ENCODE measurements at regions not wholly inside any gene's neighbourhood (a gene's known extent, or its start where the extent isn't known, plus 50 kb on each side); places are given as distances from the start of the nearest gene placed in this dataset.

DNA sequence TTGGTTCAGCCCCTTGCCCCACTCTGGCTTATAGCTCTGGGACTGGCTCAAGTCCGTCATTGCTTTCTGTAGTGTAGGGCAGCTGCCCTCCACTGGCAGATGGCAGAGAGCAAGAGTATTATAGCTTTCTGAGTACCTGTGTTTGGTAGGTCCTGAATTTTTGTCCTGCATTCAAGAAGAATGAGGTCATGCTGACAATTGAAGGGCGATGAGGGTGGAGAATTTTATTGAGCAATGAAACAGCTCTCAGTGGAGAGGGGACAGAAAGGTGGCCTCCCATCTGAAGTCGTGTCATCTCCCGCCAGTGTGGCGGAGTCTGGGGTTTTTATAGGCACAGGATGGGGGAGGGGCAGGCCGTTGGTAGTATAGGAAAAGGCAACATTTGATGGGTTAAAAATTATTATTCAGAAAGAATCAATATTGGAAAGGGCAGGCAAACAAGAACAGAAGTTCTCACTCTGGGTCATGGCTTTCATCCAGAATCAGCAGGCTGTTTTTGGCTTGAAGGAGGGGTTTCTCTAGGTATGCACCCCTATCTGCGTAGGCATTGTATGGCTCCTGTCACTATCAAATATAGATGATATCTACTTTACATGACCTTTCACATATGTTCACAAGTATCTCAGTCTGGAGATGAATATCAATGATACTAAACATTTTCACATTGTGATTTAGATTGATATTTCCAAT lies 1239.7 kb upstream of the ALCAM start:
- BruUV-seq (replicated peaks), result no TSS peak
- intact Hi-C loops (cut with micrococcal nuclease), result no loop called here
- no peaks in the 10 kb centered on the region for H3K4me1 Mint-ChIP-seq (ENCODE audit: insufficient read depth, unreplicated experiment)
- DNase-seq (ENCODE audit: unreplicated experiment), result no peak
- no peak overlapping the region for H3K4me3 Mint-ChIP-seq (ENCODE audit: unreplicated experiment)
- no peak overlapping the region for H3K27ac Mint-ChIP-seq (ENCODE audit: low read depth, unreplicated experiment)
- no peaks in the 10 kb centered on the region for H3K27me3 Mint-ChIP-seq (ENCODE audit: insufficient read depth, unreplicated experiment)
- no peaks in the 10 kb centered on the region for H3K9me3 Mint-ChIP-seq (ENCODE audit: unreplicated experiment)
- CTCF ChIA-PET, result no interaction called here
- POLR2A ChIA-PET, result no interaction called here
- TF ChIP-seq, protein P1, sequence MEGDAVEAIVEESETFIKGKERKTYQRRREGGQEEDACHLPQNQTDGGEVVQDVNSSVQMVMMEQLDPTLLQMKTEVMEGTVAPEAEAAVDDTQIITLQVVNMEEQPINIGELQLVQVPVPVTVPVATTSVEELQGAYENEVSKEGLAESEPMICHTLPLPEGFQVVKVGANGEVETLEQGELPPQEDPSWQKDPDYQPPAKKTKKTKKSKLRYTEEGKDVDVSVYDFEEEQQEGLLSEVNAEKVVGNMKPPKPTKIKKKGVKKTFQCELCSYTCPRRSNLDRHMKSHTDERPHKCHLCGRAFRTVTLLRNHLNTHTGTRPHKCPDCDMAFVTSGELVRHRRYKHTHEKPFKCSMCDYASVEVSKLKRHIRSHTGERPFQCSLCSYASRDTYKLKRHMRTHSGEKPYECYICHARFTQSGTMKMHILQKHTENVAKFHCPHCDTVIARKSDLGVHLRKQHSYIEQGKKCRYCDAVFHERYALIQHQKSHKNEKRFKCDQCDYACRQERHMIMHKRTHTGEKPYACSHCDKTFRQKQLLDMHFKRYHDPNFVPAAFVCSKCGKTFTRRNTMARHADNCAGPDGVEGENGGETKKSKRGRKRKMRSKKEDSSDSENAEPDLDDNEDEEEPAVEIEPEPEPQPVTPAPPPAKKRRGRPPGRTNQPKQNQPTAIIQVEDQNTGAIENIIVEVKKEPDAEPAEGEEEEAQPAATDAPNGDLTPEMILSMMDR (IDR thresholded peaks at IDR 0.05; ENCODE audit: unreplicated experiment), result no peak
- no peaks in the 10 kb centered on the region for H3K36me3 Mint-ChIP-seq (ENCODE audit: insufficient read depth, unreplicated experiment)

DNA sequence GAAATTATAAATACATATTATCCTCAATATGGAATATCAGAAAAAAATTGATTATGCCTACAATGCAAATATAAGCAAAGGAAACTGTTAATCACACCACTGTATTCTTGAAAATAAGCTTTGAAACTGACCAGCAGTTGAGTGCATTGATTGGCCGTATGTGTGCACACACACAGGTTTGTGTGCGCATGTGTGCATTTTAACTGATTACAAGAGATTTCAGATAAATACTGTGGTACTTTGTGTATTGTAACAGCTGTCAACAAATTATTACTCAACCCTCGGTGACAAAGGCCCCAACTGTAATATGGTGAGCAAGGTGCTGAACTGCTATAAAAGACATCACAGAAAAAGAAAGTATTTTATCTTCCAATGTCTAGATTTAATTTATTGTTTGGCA lies 1238.9 kb upstream of the ALCAM start:
- Mint-ChIP-seq H3K27ac (ENCODE audit: low read depth, unreplicated experiment) (no peak overlapping the region), H3K4me3 (ENCODE audit: unreplicated experiment) (no peak overlapping the region), H3K27me3 (ENCODE audit: insufficient read depth, unreplicated experiment) (no peaks in the 10 kb centered on the region), H3K9me3 (ENCODE audit: unreplicated experiment) (no peaks in the 10 kb centered on the region), H3K4me1 (ENCODE audit: insufficient read depth, unreplicated experiment) (no peaks in the 10 kb centered on the region), H3K36me3 (ENCODE audit: insufficient read depth, unreplicated experiment) (no peaks in the 10 kb centered on the region)
- DNase-seq (ENCODE audit: unreplicated experiment), result no peak
- BruUV-seq (replicated peaks), result no TSS peak
- TF ChIP-seq, protein P1 (IDR thresholded peaks at IDR 0.05; ENCODE audit: unreplicated experiment), result no peak
- CTCF ChIA-PET, result no interaction called here
- POLR2A ChIA-PET, result no interaction called here
- intact Hi-C loops (cut with micrococcal nuclease), result no loop called here

DNA sequence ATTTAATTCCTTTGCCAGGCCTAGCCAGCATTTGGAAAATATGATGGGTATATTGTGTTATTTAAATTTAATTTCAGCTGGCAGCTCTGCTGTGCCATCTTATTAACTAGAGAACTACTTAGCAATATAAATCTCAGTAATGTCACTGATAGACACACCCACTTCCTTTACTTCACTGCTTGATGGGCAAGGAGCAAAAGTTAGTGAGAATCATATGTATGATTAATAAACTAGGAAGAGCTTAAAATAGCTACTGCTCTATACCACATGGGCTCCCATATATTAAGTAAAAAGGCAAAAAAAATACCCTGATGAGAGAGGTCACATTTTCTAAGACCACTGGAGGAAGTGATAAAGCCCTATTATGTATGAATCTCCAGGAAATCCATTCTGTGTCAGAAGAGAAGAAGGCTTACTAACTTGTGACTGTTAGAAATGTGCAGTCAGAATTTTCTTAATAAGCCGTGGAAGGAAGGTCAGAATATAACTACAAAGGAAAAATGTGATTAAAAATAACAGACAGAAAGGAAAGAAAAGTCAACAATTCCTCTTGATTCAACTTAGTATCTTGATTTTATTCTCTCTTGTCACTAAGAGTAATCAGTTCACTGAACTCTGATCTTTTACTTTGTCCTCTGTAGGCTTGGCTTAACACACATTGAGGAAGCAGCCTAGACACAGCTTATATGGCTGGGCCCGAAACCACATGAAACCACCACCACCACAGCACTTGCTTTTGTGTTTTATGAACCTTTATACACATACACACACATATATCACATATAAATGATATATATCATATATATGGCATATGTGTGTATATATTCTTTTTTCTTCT lies 1233.9 kb upstream of the ALCAM start:
- no TSS peak for BruUV-seq (replicated peaks)
- ChIA-PET POLR2A (no interaction called here), CTCF (interaction anchor here (0.6 to 0.8 kb wide), 2 partner anchors 31 to 149 kb away, joined by 4 to 6 read pairs; no protein-coding TSS in a partner anchor)
- H3K27me3 Mint-ChIP-seq (ENCODE audit: insufficient read depth, unreplicated experiment), result no peaks in the 10 kb centered on the region
- intact Hi-C loops (cut with micrococcal nuclease), result no loop called here
- no peaks in the 10 kb centered on the region for H3K9me3 Mint-ChIP-seq (ENCODE audit: unreplicated experiment)
- TF ChIP-seq, protein P1 (IDR thresholded peaks at IDR 0.05; ENCODE audit: unreplicated experiment), result no peak
- H3K4me1 Mint-ChIP-seq (ENCODE audit: insufficient read depth, unreplicated experiment), result peaks cover 6% of the 10 kb centered on the region
- H3K36me3 Mint-ChIP-seq (ENCODE audit: insufficient read depth, unreplicated experiment), result no peaks in the 10 kb centered on the region
- H3K27ac Mint-ChIP-seq (ENCODE audit: low read depth, unreplicated experiment), result no peak overlapping the region
- H3K4me3 Mint-ChIP-seq (ENCODE audit: unreplicated experiment), result no peak overlapping the region
- no peak for DNase-seq (ENCODE audit: unreplicated experiment)

DNA sequence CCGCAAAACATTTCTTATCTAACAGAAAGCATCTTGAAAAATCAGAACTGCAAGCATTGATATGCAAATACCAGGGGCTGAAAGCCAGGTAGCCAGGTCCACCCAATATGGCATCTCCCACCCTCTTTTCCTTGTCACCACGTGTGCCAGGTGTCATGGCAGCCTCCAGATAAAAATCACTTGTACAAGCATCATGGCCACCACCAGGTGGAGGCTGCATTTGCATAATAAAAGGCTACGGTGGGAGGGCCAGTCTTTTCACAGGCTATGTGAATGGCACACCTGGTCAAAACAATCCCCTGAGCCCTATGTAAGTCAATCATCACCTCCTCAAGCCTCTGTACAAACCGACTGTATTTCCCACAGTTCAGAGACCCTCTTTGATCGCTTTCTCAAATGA lies 1233.1 kb upstream of the ALCAM start:
- no peak for DNase-seq (ENCODE audit: unreplicated experiment)
- Mint-ChIP-seq H3K27me3 (ENCODE audit: insufficient read depth, unreplicated experiment) (no peaks in the 10 kb centered on the region), H3K4me1 (ENCODE audit: insufficient read depth, unreplicated experiment) (peaks cover 6% of the 10 kb centered on the region), H3K27ac (ENCODE audit: low read depth, unreplicated experiment) (no peak overlapping the region), H3K36me3 (ENCODE audit: insufficient read depth, unreplicated experiment) (no peaks in the 10 kb centered on the region), H3K4me3 (ENCODE audit: unreplicated experiment) (no peak overlapping the region), H3K9me3 (ENCODE audit: unreplicated experiment) (no peaks in the 10 kb centered on the region)
- POLR2A ChIA-PET, result interaction anchor here (0.6 kb wide), 1 partner anchor 916 kb away, joined by 3 read pairs; no protein-coding TSS in a partner anchor
- no TSS peak for BruUV-seq (replicated peaks)
- CTCF ChIA-PET, result no interaction called here
- TF ChIP-seq, protein P1 (IDR thresholded peaks at IDR 0.05; ENCODE audit: unreplicated experiment), result no peak
- intact Hi-C loops (cut with micrococcal nuclease), result no loop called here
